HEK293T (cell line): ENCODE measurements at regions not wholly inside any gene's neighbourhood (a gene's known extent, or its start where the extent isn't known, plus 50 kb on each side); places are given as distances from the start of the nearest gene placed in this dataset.
"Not testable (repeated sequence)": the region's sequence is repeated elsewhere in the genome, so short reads cannot be mapped to it uniquely, and the experiment has no call there.

Experiments used
- CTCF ChIA-PET: fragments of 350-600 bp; formaldehyde crosslinking; extraction: SDS; loops from one replicate; lab custom pipeline; 2021; ENCODE audit warnings: antibody characterized with exemption, inconsistent platforms; lab: Yijun Ruan, JAX
- POLR2A ChIA-PET: fragments of 350-600 bp; formaldehyde crosslinking; extraction: SDS; loops from one replicate; lab custom pipeline; 2020; ENCODE audit warnings: antibody characterized with exemption, inconsistent platforms; lab: Yijun Ruan, JAX
- DNase-seq: peaks from one replicate; pipeline ENCODE4 v3.0.0; 2012; ENCODE audit warnings: mixed read lengths; ENCODE audit errors: extremely low spot score
- ARNT ChIP-seq: fragments of 450-650 bp; IDR thresholded peaks from 2 replicates; pipeline ENCODE4 v1.6.1; 2017; ENCODE audit warnings: mild to moderate bottlenecking
- BHLHE40 ChIP-seq: fragments of 450-650 bp; IDR thresholded peaks from 2 replicates; pipeline ENCODE4 v1.6.1; 2016; ENCODE audit warnings: mild to moderate bottlenecking, moderate library complexity, borderline replicate concordance
- CTBP1 ChIP-seq: fragments of 450-650 bp; IDR thresholded peaks from 2 replicates; pipeline ENCODE4 v1.6.1; 2016; ENCODE audit warnings: borderline replicate concordance
- ELF4 ChIP-seq: fragments of 450-650 bp; IDR thresholded peaks from 2 replicates; pipeline ENCODE4 v1.6.1; 2017; ENCODE audit warnings: antibody characterized with exemption
- FOXA1 ChIP-seq: fragments of 450-650 bp; IDR thresholded peaks from 2 replicates; pipeline ENCODE4 v1.6.1; 2016; ENCODE audit warnings: mild to moderate bottlenecking
- FOXK2 ChIP-seq: fragments of 450-650 bp; IDR thresholded peaks from 2 replicates; pipeline ENCODE4 v1.6.1; 2016; ENCODE audit warnings: mild to moderate bottlenecking
- FOXM1 ChIP-seq: fragments of 450-650 bp; IDR thresholded peaks from 2 replicates; pipeline ENCODE4 v1.6.1; 2017; ENCODE audit warnings: mild to moderate bottlenecking, borderline replicate concordance
- HDGF ChIP-seq: fragments of 450-650 bp; IDR thresholded peaks from 2 replicates; pipeline ENCODE4 v1.6.1; 2017; ENCODE audit warnings: antibody characterized with exemption, borderline replicate concordance
- L3MBTL2 ChIP-seq: fragments of 450-650 bp; conservative IDR thresholded peaks from 2 replicates; pipeline ENCODE4 v1.6.1; 2016; ENCODE audit warnings: mild to moderate bottlenecking
- LEF1 ChIP-seq: fragments of 450-650 bp; IDR thresholded peaks from 2 replicates; pipeline ENCODE4 v1.6.1; 2017; ENCODE audit warnings: mild to moderate bottlenecking, borderline replicate concordance
- NFRKB ChIP-seq: fragments of 450-650 bp; IDR thresholded peaks from 2 replicates; pipeline ENCODE4 v1.6.1; 2016; ENCODE audit warnings: mild to moderate bottlenecking, moderate library complexity
- SP1 ChIP-seq: fragments of 450-650 bp; IDR thresholded peaks from 2 replicates; pipeline ENCODE4 v1.6.1; 2017
- SUZ12 ChIP-seq: fragments of 450-650 bp; IDR thresholded peaks from 2 replicates; pipeline ENCODE4 v1.6.1; 2016; ENCODE audit warnings: mild to moderate bottlenecking
- TARDBP ChIP-seq: fragments of 450-650 bp; IDR thresholded peaks from 2 replicates; pipeline ENCODE4 v1.6.1; 2016
- ZNF384 ChIP-seq: fragments of 450-650 bp; IDR thresholded peaks from 2 replicates; pipeline ENCODE4 v1.6.1; 2016
- TF ChIP-seq, protein P1 (sequence below): fragments of 450-650 bp; IDR thresholded peaks from 2 replicates; pipeline ENCODE4 v1.6.1; 2016

DNA sequence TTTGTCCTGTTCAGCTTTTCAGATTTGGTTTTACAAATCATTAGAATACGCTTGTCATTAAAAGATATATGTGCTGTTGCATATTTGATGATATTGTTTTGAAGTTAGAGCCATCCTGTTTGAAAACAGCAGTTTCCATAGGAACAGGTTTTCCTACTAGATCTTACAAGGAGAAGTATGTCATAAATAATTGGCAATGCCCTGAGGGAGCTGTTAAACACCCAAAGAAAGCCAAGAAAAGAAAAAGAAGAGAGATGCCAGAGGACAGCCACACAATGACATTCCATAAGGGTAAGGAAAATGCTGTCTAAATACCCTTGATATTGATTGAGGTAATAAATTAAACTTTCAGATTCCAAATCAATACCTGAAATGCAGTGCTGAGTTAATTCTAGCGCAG, 392.2 kb upstream of the CRIM1 start:
- ChIA-PET CTCF (no interaction called here), POLR2A (no interaction called here)
- DNase-seq = no peak
- TF ChIP-seq ZNF384 (no peak), FOXA1 (no peak), SP1 (no peak)

DNA sequence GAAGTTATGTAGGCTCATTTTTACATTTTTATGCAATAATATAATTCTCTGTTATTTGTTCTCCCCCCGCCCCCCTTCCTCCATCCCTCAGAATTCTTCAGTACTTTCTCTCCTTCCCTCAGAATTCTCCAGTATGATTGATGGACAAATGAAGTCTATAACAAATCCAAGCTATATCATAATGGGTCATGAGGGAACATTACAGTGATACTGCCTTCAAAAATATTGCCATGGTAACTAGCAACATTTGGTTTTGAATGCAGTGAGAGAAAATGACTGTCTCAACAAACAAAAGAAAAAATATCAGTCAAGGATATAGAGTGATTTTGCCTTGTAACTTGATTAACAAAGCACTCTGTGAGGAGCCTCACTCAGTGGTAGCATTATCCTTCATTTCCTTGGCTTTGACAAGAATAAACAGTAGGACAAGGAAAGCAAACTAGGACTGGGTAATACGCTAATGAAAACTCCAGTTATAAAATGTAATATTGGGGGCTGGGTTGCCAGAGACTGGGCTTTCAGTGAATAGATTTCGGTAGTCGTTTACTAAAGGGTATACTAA, 392.9 kb upstream of the CRIM1 start:
- no peak for TF ChIP-seq LEF1
- TF ChIP-seq SUZ12 = no peak
- TF ChIP-seq SP1 = no peak
- TF ChIP-seq ARNT = no peak
- no peak for TF ChIP-seq ZNF384
- TF ChIP-seq ELF4 = no peak
- no peak for TF ChIP-seq FOXA1
- TF ChIP-seq TARDBP = no peak
- TF ChIP-seq, protein P1, sequence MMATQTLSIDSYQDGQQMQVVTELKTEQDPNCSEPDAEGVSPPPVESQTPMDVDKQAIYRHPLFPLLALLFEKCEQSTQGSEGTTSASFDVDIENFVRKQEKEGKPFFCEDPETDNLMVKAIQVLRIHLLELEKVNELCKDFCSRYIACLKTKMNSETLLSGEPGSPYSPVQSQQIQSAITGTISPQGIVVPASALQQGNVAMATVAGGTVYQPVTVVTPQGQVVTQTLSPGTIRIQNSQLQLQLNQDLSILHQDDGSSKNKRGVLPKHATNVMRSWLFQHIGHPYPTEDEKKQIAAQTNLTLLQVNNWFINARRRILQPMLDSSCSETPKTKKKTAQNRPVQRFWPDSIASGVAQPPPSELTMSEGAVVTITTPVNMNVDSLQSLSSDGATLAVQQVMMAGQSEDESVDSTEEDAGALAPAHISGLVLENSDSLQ = no peak
- no peak for TF ChIP-seq CTBP1
- no peak for TF ChIP-seq HDGF
- TF ChIP-seq NFRKB = no peak
- TF ChIP-seq BHLHE40 = no peak
- no peak for TF ChIP-seq FOXM1
- no peak for TF ChIP-seq L3MBTL2
- no peak for TF ChIP-seq FOXK2
- POLR2A ChIA-PET = no interaction called here
- no peak for DNase-seq
- CTCF ChIA-PET = no interaction called here

DNA sequence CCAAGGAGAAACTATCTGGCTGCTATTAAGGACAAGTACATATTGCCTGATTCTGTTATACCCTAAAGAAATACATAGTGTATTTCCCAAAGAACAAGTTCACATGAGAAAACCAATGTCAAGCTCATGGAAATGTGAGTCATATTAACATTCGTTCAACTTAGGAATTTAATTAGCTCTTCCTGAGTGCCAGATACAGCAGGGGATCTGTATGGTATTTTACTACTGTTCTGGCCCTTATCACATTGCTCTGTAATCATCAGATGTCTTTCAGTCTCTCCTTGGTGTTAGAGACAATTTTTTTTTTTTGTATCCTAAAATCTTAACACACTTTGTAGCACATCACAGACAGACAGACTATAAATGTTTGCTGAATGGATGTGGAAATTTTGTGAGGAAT, 395.0 kb upstream of the CRIM1 start:
- CTCF ChIA-PET = no interaction called here
- no peak for DNase-seq
- TF ChIP-seq CTBP1 (no peak), SP1 (no peak), LEF1 (no peak), ZNF384 (no peak), FOXK2 (no peak), BHLHE40 (no peak)
- POLR2A ChIA-PET = no interaction called here

DNA sequence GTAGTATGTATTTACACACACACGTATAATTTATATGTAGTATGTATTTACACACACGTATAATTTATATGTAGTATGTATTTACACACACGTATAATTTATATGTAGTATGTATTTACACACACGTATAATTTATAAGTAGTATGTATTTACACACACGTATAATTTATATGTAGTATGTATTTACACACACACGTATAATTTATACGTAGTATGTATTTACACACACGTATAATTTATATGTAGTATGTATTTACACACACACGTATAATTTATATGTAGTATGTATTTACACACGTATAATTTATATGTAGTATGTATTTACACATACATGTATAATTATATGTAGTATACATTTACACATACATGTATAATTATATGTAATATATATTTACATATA, 398.5 kb upstream of the CRIM1 start:
- CTCF ChIA-PET, DNase-seq, POLR2A ChIA-PET: not testable (repeated sequence)

DNA sequence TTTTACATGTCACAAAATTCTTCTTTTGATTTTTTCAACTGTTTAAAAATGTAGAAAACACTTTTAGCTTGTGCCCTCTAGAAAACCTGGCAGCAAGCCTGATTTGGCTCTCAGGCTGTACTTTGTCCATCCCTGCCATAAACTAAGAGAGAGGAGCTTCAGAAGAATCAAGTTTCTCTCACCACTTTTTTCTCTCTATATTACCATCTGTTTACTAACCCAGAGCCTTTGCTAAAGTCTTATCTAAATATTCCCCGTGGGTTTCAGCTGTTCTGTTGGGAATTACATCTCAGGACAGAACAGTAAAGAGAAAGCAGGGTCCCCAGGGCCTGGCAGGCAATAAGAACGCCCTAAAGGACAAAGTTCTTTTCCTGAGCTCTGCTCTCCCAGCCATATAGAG, 409.1 kb upstream of the CRIM1 start:
- ChIA-PET CTCF (no interaction called here), POLR2A (no interaction called here)
- TF ChIP-seq FOXA1 (no peak), HDGF (no peak), SUZ12 (no peak), TARDBP (no peak), ELF4 (no peak), LEF1 (no peak), L3MBTL2 (no peak), BHLHE40 (no peak), FOXM1 (no peak), FOXK2 (no peak), NFRKB (no peak), ZNF384 (no peak), CTBP1 (no peak), SP1 (no peak), ARNT (no peak)
- TF ChIP-seq, protein P1 = no peak
- no peak for DNase-seq

DNA sequence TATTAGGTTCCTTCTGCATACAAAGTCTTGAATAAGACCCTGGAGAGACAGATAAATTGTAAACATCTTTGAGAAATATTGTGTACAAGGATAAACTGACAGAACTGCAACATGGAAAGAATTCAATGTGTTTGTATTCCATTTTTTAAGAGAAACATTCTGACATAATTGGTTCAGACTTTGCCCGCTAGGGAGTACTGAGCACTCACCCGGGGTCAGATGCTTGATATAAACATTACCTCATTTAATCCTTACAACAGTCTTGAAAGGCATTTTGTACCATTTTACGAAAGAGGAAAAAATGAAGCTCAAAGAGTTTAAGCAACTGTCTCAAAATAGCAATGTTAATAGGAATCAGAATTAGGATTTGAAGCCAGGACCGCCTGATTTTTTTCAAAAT, 416.7 kb upstream of the CRIM1 start:
- DNase-seq = no peak
- ChIA-PET CTCF (no interaction called here), POLR2A (no interaction called here)
- TF ChIP-seq SUZ12 (no peak), ZNF384 (no peak), CTBP1 (no peak), SP1 (no peak), HDGF (no peak), TARDBP (no peak), FOXA1 (no peak)
- TF ChIP-seq, protein P1 = no peak

DNA sequence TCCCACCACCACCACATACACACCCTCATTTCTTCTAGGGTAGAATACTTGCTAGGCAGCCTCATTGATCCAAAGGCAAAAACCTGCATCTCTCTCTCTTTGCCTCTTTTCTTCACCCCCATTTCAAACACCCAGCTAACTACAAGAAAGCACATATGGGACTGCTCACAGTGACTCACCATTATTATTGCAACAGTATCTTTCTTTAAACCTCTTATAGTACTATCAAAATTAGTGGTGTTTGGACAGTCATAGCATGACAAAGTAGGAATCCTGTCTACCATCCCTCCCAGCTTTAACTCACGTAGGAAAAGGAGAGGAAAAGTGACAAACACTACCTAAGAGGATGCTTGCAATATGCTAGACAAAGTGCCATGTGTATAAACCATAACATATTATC, 422.5 kb upstream of the CRIM1 start:
- DNase-seq = no peak
- ChIA-PET POLR2A (no interaction called here), CTCF (no interaction called here)
- TF ChIP-seq TARDBP = no peak
- TF ChIP-seq ZNF384 = no peak
- no peak for TF ChIP-seq L3MBTL2
- no peak for TF ChIP-seq FOXM1
- TF ChIP-seq SUZ12 = no peak
- TF ChIP-seq ELF4 = no peak
- TF ChIP-seq FOXA1 = no peak
- TF ChIP-seq ARNT = no peak
- TF ChIP-seq NFRKB = no peak
- no peak for TF ChIP-seq BHLHE40
